Activated B cell treated with CpG ODN at 0.5 μM for 24 hours (primary cell): ENCODE measurements at regions not wholly inside any gene's neighbourhood (a gene's known extent, or its start where the extent isn't known, plus 50 kb on each side); places are given as distances from the start of the nearest gene placed in this dataset.

Source experiments
- ATAC-seq: fragments of 200-7000 bp; cut with Tn5 transposase; one replicate; pipeline ENCODE4 v1.10.0; 2021; ENCODE audit warnings: low read depth, mild to moderate bottlenecking, moderate library complexity
- CTCF ChIA-PET: fragments of 350-600 bp; sonication (Branson Sonifier 250); formaldehyde crosslinking; loops from one replicate; lab custom pipeline; 2021; ENCODE audit warnings: antibody characterized with exemption; lab: Charles Lee
- POLR2A ChIA-PET: fragments of 350-600 bp; sonication (Branson Sonifier 250); formaldehyde crosslinking; loops from one replicate; lab custom pipeline; 2021; ENCODE audit warnings: antibody characterized with exemption; lab: Charles Lee
- DNase-seq: peaks from one replicate; pipeline ENCODE4 v3.0.0; 2022
- H3K27ac Mint-ChIP-seq: one replicate; pipeline ENCODE4 v1.8.0; 2020; ENCODE audit warnings: mixed read lengths
- H3K27me3 Mint-ChIP-seq: one replicate; pipeline ENCODE4 v1.8.0; 2021; ENCODE audit warnings: mixed read lengths
- H3K36me3 Mint-ChIP-seq: one replicate; pipeline ENCODE4 v1.8.0; 2021; ENCODE audit warnings: low read depth, mixed read lengths
- H3K4me1 Mint-ChIP-seq: one replicate; pipeline ENCODE4 v1.8.0; 2021; ENCODE audit warnings: mixed read lengths
- H3K4me3 Mint-ChIP-seq: one replicate; pipeline ENCODE4 v1.8.0; 2020; ENCODE audit warnings: mild to moderate bottlenecking, mixed read lengths
- H3K9me3 Mint-ChIP-seq: one replicate; pipeline ENCODE4 v1.8.0; 2020; ENCODE audit warnings: mixed read lengths
- intact Hi-C: fragments of 100-400 bp; cut with micrococcal nuclease; formaldehyde crosslinking; loops from one replicate; pipeline ENCODE4 v1.15.1; 2024
- TF ChIP-seq, protein P1 (sequence below): fragments of 200-600 bp; IDR thresholded peaks from one replicate; pipeline ENCODE4 v1.8.0; 2022; ENCODE audit warnings: antibody characterized with exemption, mild to moderate bottlenecking

DNA sequence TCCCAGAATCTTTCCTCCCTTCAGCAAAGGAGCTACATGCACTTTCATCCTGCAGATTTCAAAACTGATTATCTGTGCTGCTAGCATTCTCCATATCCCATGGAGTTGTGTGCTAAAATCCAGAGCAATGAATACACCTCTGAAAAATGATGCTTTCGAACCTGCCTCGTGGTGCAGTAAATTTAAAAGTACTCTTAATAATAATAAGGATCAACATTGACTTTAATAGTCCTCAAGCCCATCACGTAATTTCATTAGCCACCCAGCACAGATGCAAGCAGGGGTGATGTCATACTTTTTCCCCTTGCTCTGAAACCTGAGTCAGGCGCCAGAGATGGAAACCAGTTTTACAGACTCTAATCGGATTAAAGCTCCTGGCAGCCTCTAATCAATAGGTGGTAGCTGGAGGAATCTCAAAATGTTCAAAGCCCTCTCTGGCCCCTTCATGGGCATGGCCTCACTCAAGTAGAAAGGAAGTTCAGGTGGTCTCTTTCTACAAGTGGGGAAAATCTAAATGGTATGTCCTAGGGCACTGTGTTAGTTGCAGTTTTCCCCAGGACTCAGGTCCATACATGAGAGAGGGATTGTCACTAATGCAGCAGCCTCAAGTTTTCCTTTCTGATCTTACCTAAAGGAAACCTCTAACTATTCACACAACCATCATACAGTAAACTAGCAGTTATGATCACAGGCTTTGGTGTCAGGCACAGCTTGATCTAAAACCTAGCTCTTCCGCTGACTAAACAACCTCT lies 221.6 kb upstream of the SLC30A5 start:
- Mint-ChIP-seq H3K4me3 (no peak overlapping the region), H3K36me3 (no peaks in the 10 kb centered on the region), H3K27ac (no peak overlapping the region), H3K27me3 (peaks cover 9% of the 10 kb centered on the region), H3K4me1 (no peaks in the 10 kb centered on the region), H3K9me3 (no peaks in the 10 kb centered on the region)
- TF ChIP-seq, protein P1, sequence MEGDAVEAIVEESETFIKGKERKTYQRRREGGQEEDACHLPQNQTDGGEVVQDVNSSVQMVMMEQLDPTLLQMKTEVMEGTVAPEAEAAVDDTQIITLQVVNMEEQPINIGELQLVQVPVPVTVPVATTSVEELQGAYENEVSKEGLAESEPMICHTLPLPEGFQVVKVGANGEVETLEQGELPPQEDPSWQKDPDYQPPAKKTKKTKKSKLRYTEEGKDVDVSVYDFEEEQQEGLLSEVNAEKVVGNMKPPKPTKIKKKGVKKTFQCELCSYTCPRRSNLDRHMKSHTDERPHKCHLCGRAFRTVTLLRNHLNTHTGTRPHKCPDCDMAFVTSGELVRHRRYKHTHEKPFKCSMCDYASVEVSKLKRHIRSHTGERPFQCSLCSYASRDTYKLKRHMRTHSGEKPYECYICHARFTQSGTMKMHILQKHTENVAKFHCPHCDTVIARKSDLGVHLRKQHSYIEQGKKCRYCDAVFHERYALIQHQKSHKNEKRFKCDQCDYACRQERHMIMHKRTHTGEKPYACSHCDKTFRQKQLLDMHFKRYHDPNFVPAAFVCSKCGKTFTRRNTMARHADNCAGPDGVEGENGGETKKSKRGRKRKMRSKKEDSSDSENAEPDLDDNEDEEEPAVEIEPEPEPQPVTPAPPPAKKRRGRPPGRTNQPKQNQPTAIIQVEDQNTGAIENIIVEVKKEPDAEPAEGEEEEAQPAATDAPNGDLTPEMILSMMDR: no peak
- POLR2A ChIA-PET: no interaction called here
- intact Hi-C loops: no loop called here
- DNase-seq (no peak), ATAC-seq (no peak)
- CTCF ChIA-PET: no interaction called here

DNA sequence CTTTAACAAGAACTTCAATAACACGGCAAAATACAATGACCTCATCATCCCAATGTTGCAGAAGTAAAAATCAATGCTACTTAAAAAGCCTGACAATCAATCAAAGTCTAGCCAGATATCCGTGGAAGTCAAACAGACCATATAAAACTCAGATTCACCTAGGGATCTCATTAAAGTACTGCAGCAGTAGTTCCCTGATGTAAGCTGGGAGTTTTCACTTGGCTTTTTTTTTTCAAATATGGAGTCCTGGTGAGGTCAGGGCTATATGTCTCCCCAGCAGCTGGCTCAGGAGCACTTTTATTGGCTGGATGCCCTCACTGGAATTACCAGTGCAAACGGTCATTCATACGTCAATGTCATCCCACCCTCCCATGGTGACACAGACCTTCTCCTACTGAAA lies 220.6 kb upstream of the SLC30A5 start:
- Mint-ChIP-seq H3K9me3 (no peaks in the 10 kb centered on the region), H3K4me3 (no peak overlapping the region), H3K27ac (no peak overlapping the region), H3K4me1 (no peaks in the 10 kb centered on the region), H3K36me3 (no peaks in the 10 kb centered on the region), H3K27me3 (peaks cover 5% of the 10 kb centered on the region)
- TF ChIP-seq, protein P1: no peak
- CTCF ChIA-PET: no interaction called here
- POLR2A ChIA-PET: no interaction called here
- no peak for ATAC-seq
- no peak for DNase-seq
- intact Hi-C loops: no loop called here

DNA sequence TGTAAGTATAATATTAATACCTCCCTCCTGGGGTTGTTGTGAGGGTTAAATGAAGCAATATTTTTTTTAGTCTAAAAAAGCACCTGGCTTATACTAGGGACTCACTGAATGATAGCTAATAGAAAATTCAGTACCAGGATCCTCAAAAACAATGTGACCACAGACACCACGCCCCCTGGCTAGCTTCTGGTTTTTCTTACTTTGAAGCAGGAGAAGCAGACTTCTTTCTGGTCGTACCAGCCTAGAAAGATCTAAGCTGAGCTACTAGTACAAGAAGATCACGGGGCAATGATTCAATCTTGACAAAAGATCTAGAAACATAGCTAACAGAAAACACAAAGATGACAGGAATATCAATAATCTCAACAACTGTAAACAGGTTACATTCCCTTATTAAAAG lies 218.5 kb upstream of the SLC30A5 start:
- Mint-ChIP-seq H3K27ac (no peak overlapping the region), H3K27me3 (peaks cover 5% of the 10 kb centered on the region), H3K36me3 (no peaks in the 10 kb centered on the region), H3K4me1 (no peaks in the 10 kb centered on the region), H3K4me3 (no peak overlapping the region), H3K9me3 (no peaks in the 10 kb centered on the region)
- no peak for DNase-seq
- POLR2A ChIA-PET: no interaction called here
- intact Hi-C loops: no loop called here
- no peak for ATAC-seq
- CTCF ChIA-PET: no interaction called here
- TF ChIP-seq, protein P1: no peak

DNA sequence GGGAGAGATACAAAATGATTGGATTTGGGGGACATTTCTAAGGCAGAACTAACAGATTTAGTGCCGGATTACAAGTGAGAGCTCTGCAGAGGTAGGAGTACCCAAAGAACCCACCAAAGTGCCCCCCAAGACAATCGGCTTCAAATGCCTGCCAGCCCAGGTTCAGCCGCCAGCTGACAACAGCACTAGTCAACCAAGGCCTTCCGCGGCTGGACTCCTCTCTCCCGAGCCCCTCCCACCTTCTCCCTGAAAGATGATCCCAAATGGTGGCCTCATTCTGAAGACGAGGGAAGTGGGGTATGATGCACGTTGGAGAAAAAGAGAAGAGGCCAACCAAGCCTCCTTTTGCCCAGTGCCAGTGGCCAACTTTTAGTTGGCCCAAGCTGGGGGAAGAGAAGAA lies 210.4 kb upstream of the SLC30A5 start:
- Mint-ChIP-seq H3K4me3 (no peak overlapping the region), H3K27ac (no peak overlapping the region), H3K9me3 (peaks cover 4% of the 10 kb centered on the region), H3K4me1 (no peaks in the 10 kb centered on the region), H3K36me3 (no peaks in the 10 kb centered on the region), H3K27me3 (peaks cover 2% of the 10 kb centered on the region)
- TF ChIP-seq, protein P1: no peak
- CTCF ChIA-PET: no interaction called here
- POLR2A ChIA-PET: no interaction called here
- intact Hi-C loops: loop anchor here (10.0 kb wide), 1 partner anchor 599 kb away; no protein-coding TSS in a partner anchor
- no peak for DNase-seq
- ATAC-seq: no peak

DNA sequence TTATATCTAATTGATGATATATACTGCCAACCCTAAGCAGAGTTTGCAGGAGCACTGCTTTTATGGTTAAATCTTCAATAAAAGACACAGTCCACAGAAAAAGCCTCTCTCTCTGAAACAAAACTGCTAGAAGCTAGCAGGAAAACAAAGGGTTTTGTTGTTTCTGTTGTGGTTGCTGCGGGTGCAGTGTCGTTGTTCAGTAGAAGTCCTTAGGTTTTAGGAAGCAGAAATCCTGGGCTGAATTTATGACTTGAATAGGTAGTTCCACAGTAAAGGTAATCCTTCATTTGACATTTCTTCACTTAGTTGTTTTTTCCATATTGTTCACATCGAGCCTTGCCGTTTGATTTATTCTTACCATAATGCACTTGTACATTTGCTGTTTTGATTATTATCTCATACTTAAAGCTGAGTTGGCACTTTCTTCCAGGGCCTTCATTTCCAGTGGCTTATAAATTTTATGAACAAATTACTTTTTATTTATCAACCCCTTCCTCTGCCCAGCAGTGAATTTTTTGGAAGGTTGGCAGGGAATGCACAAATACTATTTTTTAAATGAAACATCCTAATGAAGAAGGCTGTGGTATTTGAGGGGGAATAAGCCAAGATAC lies 209.6 kb upstream of the SLC30A5 start:
- H3K9me3 Mint-ChIP-seq: peaks cover 4% of the 10 kb centered on the region
- TF ChIP-seq, protein P1: no peak
- DNase-seq (no peak), ATAC-seq (no peak)
- no peak overlapping the region for H3K4me3 Mint-ChIP-seq
- ChIA-PET CTCF (no interaction called here), POLR2A (no interaction called here)
- intact Hi-C loops: loop anchor here (10.0 kb wide), 1 partner anchor 599 kb away; no protein-coding TSS in a partner anchor
- H3K36me3 Mint-ChIP-seq: no peaks in the 10 kb centered on the region
- H3K27ac Mint-ChIP-seq: no peak overlapping the region
- H3K27me3 Mint-ChIP-seq: peaks cover 2% of the 10 kb centered on the region
- H3K4me1 Mint-ChIP-seq: no peaks in the 10 kb centered on the region
